ENCODE measurements at regions not wholly inside any gene's neighbourhood (a gene's known extent, or its start where the extent isn't known, plus 50 kb on each side); places are given as distances from the start of the nearest gene placed in this dataset.

DNA sequence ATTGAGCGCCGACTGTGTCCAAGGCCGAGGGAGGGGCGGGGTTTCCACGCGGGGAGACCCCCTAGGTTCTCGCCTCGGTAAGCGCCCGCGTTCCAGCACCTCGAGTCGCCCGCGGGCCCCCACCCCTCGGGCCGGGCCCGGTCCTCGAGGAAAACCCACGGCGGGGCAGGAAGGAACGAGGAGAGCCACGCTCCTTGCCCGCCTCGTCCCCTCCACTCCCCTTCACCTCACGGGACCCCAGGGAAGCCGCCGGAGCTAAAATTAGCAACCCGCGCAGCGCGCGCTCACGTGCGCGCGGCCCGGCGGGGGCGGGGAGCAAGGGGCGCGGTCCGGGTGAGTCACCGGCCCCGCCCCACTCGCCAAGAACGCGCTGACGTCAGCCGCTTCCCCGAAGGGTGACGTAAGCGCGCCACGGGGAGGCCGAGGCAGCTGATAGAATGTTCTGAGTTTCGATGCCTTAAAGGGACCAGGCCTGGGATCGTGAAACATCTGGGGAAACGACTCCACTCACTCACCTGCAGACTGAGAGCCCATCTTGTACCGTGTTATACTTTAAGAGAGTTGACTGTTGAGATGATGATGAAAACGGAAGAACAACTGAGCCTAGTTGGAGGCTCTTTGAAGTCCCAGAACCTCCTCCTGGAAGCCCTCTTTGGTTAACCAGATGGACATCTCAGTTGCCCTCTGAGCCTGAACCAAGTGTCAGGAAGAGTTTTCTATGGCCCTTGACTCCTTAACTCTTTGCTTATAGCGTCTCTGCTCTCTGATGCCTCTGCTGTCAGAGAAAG lies 49.7 kb upstream of the ATF3 start:
- DNase-seq (ENCODE audit: low spot score): peak; percentile 82
